Esophagus squamous epithelium (tissue), 4 donors: ENCODE measurements at regions not wholly inside any gene's neighbourhood (a gene's known extent, or its start where the extent isn't known, plus 50 kb on each side); places are given as distances from the start of the nearest gene placed in this dataset.

ENCODE experiments used
- CTCF ChIP-seq, 6 experiments: fragments of 450-650 bp in 4 of 6; fragments of 200-600 bp in 2 of 6; sonication (generic) in 2 of 6; IDR thresholded peaks; one replicate each; pipeline ENCODE4 v1.5.1; 2016 to 2019; ENCODE audit warnings: antibody characterized with exemption in 6 of 6, mild to moderate bottlenecking in 4 of 6, moderate library complexity in 4 of 6
- POLR2A ChIP-seq, 4 donors: fragments of 450-650 bp; IDR thresholded peaks; one replicate each; pipeline ENCODE4 v1.6.1; 2017; ENCODE audit warnings: antibody characterized with exemption in 4 of 4, mild to moderate bottlenecking in 4 of 4, moderate library complexity in 3 of 4

GRCh38 chr20:53825282-53825681 is 231.6 kb upstream of the ZNF217 start:
- no peak for TF ChIP-seq CTCF (IDR thresholded peaks at IDR 0.05)
- no peak for TF ChIP-seq POLR2A (IDR thresholded peaks at IDR 0.05)
